ENCODE measurements at regions not wholly inside any gene's neighbourhood (a gene's known extent, or its start where the extent isn't known, plus 50 kb on each side); places are given as distances from the start of the nearest gene placed in this dataset.
"Not testable (repeated sequence)": the region's sequence is repeated elsewhere in the genome, so short reads cannot be mapped to it uniquely, and the experiment has no call there.

DNA sequence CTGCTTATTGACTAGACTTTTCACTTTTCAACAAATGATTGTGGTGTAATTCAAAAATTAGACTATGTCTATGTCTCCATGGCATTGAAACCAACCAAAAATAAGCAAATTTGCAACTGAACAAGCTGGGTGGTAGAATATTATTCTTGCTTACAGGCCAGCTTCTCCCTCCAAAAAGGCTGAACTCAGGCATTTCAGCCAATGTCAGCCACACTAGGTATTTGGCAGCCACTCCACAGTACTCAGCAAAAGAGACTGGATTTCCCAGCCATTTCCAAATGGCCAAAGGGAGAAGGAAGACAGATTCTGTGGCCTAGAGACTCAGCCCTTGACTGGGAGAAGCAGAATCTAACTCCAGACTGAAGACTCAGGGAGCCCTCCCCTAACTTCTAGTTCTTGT lies 121.8 kb upstream of the IRX5 start:
- no peak for DNase-seq

DNA sequence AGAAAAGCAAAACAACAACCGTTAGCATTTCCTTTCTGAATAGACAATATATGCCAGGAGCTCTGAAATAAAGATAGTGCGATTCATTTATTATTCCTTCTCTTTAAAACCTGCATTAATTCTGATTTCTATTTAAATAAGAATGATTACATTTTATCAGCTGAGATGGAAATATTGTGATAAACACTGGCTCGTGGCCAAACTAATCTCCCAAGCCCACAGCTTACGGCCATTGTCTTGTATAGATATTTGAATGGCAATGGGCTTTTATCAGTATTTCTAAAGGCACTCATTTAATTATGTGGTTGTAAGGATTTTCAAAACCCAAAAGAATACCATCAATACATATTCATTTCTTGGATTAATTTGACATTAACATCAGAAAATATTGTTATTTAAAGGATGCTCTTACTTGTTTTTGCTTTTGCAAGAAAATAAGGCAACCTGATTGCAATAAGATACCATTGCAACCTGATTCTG lies 123.7 kb upstream of the IRX5 start:
- DNase-seq: no peak

DNA sequence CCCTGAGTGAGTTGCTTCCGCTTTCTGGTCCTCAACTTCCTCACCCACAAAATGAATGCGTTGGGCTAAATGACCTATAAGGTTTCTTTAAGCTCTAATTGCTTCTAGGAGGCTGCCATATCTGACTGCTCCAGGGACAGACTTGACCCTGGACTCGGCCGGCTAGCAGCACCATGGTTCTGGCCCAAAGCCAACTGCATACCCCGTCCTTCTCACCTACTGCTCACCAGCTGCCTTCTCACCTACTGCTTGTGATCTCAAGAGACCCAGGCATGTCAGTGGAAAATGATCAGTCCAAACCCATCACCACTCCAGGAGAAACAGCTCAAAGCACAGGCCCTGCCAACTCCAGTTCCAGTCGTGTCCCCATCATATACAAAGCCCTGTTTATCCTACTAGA lies 124.3 kb upstream of the IRX5 start:
- DNase-seq: no peak

DNA sequence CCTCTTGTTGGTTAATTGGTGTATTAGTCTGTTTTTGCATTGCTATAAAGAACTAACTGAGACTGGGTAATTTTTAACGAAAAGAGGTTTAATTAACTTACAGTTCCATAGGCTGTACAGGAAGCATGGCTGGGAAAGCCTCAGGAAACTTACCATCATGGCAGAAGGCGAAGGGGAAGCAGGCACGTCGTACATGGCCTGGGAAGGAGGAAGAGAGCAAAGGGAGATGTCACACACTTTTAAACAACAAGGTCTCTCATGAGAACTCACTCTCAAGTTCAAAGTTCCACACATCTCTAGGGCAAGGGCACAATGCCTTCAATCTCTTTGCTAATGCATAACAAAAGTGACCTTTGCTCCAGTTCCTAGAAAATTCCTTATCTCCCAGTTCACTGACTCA lies 125.0 kb upstream of the IRX5 start:
- no peak for DNase-seq

DNA sequence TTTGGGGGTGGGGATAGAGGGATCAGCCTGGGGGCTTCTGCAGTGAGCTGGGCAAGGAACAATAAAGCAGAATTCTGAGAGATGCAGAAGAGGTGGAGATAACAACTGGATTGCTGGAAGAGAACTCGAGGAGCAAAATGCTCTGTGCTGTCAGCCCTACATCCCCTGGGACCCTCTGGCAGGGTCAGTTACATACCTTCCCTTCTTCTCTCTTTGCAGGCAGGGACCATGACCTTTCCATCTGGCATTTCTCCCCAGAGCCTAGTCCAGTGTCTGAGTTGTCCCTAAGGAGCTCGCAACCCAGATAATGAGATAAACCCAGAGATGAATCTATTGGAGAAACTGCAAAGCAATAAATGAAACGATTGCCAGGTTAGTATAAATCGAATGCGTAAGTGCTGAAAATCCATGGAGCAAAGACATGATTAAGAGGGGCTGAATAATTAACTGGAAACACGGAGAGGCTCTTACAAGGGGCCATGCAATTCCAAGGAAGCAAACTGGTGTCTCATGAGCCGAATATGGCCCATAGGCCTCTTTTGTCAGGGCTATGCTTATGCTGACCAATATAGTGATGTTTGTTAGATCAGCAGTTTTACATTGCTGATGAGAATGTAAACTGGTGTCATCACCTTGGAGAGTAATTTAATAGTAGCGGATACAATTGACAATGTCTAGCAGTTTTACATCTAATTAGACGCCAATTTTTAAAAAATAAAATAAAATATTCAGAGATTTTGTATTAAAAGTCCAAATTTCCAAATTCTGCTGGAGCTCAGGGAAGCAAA lies 129.4 kb upstream of the IRX5 start:
- no peak for DNase-seq

DNA sequence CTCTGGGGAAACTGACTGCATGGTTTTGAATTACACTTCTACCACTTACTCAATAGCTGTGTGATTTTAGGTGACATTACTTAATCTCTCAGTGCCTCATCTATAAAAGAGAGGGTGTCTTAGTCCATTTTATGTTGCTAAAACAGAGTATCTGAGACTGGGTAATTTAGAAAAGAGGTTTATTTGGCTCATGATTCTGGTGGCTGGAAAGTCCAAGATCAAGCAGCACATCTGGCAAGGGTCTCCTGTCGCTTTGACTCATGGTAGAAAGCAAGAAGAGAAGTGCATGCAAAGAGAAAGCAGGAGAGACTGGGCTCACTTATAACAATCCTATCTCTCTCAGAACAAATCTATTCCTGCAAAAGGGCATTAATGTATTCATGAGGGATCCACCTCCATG lies 132.4 kb upstream of the IRX5 start:
- no peak for DNase-seq

DNA sequence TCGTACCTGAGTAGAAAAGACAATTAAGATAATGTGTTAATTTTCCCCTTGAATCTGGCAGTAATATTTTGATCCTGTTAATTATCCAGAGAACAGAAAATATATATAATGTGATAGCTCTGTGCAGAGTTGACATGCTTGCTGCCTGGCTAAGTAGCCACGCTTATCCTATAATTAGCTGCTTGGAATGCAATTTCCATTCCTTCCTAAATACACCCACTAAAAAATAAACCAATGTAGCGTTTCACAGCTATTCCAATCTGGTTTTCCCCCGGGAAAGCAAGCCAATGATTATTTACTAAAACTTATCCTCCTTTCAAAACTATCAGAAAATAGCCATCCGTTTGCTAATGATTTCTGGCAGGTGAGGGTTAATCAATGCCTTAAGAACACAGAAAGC lies 134.5 kb upstream of the IRX5 start:
- no peak for DNase-seq

DNA sequence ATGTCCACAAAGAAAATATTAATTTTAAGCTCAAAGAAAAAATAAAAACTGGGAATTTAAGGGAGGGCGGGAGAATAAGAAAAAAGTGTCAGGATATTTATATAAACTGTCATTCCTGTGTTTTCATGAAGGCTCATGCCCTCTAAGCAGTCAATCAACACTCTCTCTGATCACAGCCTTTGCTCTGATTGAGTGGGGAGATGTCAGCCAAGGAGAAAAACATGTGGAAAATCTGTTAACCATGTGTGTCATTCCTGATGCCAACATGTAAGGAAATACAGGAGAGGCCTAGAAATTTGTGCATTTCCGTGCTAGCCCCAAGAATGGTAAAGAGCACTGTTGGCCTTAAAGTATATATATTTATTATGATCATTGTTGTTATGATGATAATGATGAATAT lies 137.9 kb upstream of the IRX5 start:
- DNase-seq: no peak

DNA sequence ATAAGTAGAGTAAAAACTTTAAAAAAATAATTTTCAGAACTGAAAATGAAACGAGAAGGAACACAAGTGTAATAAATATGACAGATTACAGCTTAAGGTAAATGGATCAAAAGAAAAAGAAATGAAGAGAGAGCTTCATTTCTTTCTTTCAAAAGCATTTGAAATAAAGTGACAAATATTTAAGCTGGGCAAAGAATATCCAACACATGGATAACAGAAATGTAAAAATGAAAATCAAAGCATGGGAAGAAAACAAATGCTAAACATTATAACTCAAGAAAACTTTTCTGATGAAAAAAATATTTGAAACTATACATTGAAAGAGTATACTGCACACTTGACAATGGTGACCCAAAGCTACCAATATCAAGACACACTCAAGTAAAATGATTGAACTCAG lies 143.6 kb upstream of the IRX5 start:
- no peak for DNase-seq

DNA sequence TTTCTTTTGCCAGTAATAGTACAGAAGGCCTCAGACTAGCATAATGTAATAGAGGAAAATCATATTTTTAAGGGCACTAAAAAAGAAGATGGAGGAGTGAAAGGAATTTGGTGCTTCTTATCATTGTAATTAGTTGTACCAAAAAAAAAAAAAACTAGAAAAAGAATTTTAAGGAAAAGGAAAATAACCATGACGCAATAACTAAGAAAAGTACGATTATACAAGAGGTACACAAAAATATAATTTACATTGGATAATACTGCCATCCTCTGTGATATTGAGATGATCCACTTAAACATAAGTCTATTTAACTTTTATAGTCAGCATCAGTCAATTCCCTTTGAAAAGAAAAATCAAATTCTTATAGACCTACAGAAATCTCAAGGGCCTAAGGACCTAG lies 146.7 kb upstream of the IRX5 start:
- DNase-seq: no peak

DNA sequence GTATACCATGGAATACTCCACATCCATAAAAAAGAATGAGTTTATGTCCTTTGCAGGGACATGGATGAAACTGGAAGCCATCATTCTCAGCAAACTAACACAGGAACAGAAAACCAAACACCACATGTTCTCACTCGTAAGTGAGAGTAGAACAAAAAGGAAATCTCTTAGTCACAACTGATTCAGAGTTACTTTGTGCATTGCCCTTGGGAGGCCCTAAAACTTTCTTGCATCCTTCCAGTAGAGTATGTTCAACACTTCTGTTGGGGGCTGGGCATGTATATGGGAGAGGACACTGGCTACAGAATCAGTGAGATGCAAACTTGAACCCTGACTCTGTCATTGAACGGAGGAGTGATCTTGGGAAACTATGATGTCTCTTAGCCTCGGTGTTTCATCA lies 147.4 kb upstream of the IRX5 start:
- DNase-seq: no peak

DNA sequence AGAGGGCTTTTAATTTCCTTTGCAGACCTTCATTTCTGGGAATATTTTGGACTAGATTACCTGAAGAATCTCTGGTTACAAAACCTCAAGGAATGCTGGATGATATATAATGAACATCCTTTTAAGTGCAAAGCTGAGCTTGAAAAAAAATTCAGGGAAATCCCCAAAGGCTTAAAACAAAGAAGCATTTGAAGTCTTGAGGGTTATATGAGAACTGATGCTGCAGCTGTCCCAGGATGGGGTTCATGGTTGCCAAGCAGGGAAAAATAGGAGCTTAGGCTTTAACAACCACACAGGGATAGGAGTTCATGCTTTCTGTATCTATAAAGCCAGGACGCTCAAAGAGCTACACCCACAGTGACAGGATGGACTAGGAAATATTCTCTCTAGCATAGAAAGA lies 150.4 kb upstream of the IRX5 start:
- DNase-seq: no peak

DNA sequence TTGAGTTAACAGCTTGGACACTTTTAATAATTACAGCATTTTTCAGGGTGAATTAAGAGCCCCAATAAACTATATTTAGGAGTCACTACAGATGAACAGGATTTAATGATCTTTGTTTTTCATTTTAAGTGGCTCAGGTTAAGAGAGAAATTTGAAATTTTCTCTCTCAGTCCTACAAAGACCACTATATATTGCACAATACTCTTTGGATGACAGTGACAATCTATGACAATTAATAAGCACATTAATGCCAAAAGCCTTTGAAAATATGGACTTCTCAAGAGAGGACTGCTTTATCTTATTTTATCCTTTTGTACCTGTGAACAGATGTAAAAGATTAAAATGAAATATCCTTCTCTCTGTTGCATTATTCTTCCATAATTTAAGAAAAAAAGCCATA lies 151.1 kb upstream of the IRX5 start:
- DNase-seq: no peak

DNA sequence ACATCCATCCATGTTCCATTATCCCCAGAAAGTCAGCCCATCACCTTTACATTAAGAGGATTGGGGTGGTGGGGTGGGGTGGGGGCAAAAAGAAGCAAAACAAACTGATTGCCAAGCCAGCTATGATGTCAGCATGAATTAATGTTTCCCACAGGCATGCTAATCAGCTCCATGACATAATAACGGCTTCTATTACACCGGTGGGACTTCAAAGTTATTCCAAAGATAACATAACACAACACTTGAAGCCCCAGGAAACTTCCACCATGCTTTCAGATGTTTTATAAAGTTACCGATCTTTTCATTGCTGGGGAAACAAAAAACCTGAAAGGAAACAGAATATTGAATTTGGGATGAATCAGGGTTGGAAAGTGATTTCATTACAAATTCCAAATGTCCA lies 155.9 kb upstream of the IRX5 start:
- no peak for DNase-seq

DNA sequence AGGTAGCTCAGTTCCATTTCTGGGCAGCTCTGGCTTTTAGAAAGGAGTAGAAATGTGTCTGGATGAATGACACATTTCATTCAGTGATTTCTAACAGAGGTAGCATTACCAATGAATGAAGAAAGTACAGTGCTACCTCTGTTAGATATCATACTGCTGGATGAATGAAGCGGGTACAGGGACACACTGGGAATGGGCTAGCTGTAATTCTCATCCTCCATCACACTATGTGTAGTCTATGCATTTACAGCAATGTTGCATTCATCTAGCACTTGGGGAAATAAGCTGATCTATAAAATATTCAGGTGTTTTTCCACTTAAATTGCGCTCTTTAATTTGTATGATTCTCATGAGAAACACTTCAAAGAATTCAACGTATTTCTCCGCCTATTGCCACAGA lies 158.3 kb upstream of the IRX5 start:
- no peak for DNase-seq

DNA sequence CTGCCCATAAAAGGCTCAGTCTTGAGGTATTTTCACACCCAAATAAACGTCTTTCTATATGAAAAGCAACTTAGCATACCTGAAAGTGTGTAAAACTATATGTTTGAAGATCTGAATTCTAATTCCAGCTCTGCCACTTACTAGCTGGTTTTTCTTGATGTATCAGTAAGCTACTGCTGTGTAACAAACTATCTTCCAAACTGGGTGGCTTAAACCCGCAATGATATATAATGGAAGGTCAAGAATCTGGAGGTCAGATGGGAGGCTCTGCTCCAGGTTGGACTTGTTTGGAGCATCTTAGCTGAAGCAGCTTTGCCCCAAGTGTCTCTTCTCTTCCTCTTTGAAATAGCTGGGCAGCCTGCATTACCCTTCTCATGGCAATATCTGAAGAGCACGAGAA lies 164.3 kb upstream of the IRX5 start:
- DNase-seq: no peak

DNA sequence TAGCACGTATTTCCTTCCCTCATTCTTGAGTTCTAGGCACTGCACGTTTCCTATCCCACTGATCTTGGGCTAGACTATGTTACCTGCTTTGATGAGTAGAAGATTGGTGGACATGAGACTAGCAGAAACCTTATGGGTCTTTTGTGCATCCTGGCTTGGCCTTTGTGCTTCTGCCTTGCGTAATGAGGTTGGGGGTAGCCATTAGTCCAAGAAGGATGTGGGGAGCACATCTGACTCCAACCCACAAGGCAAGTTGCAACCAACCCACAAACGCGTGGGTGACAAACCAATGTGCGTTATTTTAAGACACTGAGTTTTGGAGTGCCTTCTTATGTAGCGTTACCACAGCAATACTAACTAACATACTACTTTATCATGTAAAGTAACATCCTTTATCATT lies 180.4 kb upstream of the IRX5 start:
- no peak for DNase-seq

DNA sequence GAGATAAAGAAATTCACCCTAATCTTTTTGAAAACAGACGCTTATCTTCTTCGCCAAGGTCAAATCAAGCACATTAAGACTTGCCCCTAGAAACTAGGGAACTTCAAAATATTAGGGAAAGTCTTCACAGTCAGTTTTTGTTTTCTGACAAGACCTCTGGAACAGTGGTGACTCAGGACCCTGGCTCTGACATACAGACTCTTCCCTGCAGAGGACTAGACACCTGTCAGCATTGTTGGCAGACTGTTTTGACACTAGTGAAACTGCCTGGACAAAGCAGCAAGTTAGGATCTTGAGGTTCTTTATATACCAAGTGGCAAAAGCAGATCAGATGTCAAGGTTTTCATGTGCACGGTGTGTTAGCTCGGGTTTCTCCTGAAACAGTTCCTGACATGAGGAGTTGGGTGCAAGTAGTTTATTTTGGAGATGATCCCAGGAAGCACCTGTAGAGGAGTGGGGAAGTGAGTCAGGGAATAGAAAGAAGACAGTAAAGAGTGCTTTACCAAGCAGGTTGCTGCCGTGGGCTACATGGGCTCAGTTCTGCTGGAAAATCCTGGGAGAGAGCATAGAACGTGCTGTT lies 182.0 kb upstream of the IRX5 start:
- DNase-seq: no peak

DNA sequence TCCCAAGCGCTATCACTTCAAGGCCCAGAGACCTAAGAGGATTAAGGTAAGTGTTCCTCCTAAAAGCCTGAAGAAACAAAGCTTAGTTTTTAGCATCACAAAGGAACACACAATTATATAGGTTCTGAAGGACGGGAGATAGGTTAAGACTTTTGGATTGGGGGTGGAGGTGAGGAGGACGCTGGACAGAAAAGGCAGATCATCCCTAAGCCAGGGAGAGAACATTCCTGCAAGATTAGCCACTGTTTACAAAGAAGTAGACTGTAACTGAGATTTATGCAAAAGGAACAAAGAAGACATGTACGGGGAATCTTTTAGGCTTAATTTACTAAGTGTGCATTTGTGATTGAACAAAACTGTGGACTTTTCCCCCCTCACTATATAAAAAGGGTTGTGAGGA lies 184.1 kb upstream of the IRX5 start:
- no peak for DNase-seq

DNA sequence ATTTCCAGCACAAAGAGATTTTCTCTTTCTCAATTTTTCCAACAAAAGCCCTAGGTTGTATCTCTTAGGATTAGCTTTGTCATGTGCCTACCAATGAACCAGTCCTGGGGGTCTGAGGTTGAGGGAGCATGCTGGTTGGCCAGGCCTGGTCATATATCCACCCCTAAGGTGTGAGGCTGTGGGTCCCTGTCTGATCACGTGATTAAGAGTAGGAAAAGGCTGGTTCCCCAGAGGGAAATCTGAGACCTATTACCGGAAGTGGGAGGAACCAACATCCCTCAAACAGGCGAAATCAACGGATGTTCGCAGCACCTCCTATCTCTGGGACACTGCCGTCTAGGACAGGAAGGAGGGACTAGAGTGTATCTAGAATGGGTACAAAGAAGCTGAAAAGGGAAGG lies 185.7 kb upstream of the IRX5 start:
- no peak for DNase-seq

DNA sequence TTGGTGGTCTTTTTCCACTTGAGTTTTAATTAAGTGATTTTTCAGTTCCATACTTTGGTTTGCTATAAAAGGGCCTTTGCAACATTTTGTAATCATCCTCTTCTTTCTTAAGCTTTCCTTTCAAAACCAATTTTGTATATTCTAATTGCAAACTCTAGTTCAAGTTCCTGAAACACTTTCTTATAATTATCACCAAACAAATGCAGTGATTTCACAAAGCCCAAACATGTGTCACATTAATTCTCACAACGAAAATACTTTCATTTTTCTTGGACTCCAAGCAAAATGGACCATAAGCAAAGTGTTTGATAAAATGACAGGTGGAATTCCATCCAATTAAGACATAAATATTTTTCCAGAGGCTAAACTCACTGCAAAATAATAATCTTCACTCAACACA lies 188.2 kb upstream of the IRX5 start:
- DNase-seq: no peak

DNA sequence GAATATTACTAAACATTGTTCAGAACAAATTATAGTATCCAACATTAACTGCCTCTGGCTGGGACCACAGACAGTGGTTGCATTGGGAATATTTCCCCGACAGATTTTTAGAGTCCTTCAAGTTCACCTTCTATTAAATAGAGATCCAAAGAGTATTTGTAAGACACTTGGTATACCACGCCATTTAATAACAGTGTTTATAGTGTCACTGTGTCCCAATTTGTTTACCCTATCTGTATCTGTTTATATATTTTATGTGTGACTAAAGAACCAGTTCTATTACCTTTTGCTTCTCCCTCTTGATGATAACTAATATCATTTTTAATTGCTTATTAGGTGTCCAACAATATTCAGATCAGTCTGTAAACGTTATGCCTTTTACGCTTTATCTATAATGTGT lies 191.3 kb upstream of the IRX5 start:
- no peak for DNase-seq

DNA sequence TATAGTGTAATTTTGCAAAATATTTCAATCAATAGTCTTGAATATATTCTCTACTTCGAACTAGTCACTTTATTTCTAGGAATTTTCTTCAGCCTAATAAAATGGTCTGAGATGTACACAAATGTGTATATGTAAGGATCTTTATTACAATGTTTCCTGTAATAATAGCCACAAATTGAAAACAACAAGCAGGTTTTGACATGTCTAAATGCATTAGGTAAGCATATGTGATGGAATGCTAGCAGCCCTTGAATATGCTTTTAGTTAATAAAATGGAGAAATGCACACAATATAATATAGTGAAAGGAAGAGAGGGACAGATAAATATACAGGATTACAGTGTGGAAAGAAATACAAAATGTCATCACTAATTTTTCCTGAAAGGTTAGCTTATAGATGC lies 196.5 kb upstream of the IRX5 start:
- no peak for DNase-seq

DNA sequence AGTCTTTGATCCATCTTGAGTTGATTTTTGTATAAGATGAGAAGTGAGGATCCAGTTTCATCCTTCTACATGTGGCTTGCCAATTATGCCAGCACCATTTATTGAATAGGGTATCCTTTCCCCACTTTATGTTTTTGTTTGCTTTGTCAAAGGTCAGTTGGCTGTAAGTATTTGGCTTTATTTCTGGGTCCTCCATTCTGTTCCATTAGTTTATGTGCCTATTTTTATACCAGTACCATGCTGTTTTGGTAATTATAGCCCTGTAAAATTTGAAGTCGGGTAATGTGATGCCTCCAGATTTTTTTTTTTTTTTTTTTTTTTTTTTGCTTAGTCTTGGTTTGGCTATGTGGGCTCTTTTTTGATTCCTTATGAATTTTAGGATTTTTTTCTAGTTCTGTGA lies 203.0 kb upstream of the IRX5 start:
- not testable (repeated sequence) for DNase-seq

Measured in muscle of arm (tissue), 1 donor.